MCF 10A (cell line): ENCODE measurements at regions not wholly inside any gene's neighbourhood (a gene's known extent, or its start where the extent isn't known, plus 50 kb on each side); places are given as distances from the start of the nearest gene placed in this dataset.

Source experiments
- BruUV-seq: library from RNA; stranded (reverse); fragments of 400-500 nt; replicated peaks from 2 replicates; lab custom pipeline; 2021; lab: Mats Ljungman, UMichigan
- CTCF ChIA-PET: fragments of 300-600 bp; sonication (Branson Sonifier 250); formaldehyde crosslinking; extraction: SDS; loops from one replicate; lab custom pipeline; 2021; ENCODE audit warnings: antibody characterized with exemption, inconsistent platforms; lab: Yijun Ruan, JAX
- POLR2A ChIA-PET: fragments of 300-600, 350-650 bp; sonication (Branson Sonifier 250); formaldehyde crosslinking; extraction: SDS; loops from one replicate; lab custom pipeline; 2020; ENCODE audit warnings: antibody characterized with exemption, inconsistent platforms; lab: Yijun Ruan, JAX
- DNase-seq: peaks from one replicate; pipeline ENCODE4 v3.0.0-alpha.2; 2018; ENCODE audit not compliant: unreplicated experiment
- H3K27ac Mint-ChIP-seq: one replicate; pipeline ENCODE4 v1.8.0; 2022; ENCODE audit warnings: mild to moderate bottlenecking, low read depth, mixed read lengths; ENCODE audit not compliant: unreplicated experiment
- H3K27me3 Mint-ChIP-seq: one replicate; pipeline ENCODE4 v1.8.0; 2022; ENCODE audit warnings: mixed read lengths; ENCODE audit not compliant: insufficient read depth, unreplicated experiment
- H3K36me3 Mint-ChIP-seq: one replicate; pipeline ENCODE4 v1.8.0; 2022; ENCODE audit warnings: mild to moderate bottlenecking, moderate library complexity, mixed read lengths; ENCODE audit not compliant: insufficient read depth, unreplicated experiment
- H3K4me1 Mint-ChIP-seq: one replicate; pipeline ENCODE4 v1.8.0; 2022; ENCODE audit warnings: mixed read lengths; ENCODE audit not compliant: insufficient read depth, unreplicated experiment
- H3K4me3 Mint-ChIP-seq: one replicate; pipeline ENCODE4 v1.8.0; 2022; ENCODE audit warnings: mild to moderate bottlenecking, moderate library complexity, mixed read lengths; ENCODE audit not compliant: unreplicated experiment
- H3K9me3 Mint-ChIP-seq: one replicate; pipeline ENCODE4 v1.8.0; 2022; ENCODE audit warnings: mixed read lengths; ENCODE audit not compliant: unreplicated experiment
- CTCF ChIP-seq: fragments of 200-600 bp; IDR thresholded peaks from one replicate; pipeline ENCODE4 v1.8.0; 2022; ENCODE audit warnings: antibody characterized with exemption, mild to moderate bottlenecking; ENCODE audit not compliant: unreplicated experiment
- intact Hi-C: fragments of 100-400 bp; cut with micrococcal nuclease; formaldehyde crosslinking; loops from 2 replicates; pipeline ENCODE4 v1.14.1; 2022

GRCh38 chr2:19189391-19189790 is 169.0 kb downstream of the OSR1 start:
- TF ChIP-seq CTCF, result no peak
- H3K4me1 Mint-ChIP-seq, result peaks cover 11% of the 10 kb centered on the region
- ChIA-PET POLR2A (interaction anchor here (0.5 kb wide), 1 partner anchor 141 kb away, joined by 3 read pairs; no protein-coding TSS in a partner anchor), CTCF (no interaction called here)
- no peaks in the 10 kb centered on the region for H3K36me3 Mint-ChIP-seq
- no TSS peak for BruUV-seq
- intact Hi-C loops, result no loop called here
- H3K27me3 Mint-ChIP-seq, result no peaks in the 10 kb centered on the region
- no peak overlapping the region for H3K27ac Mint-ChIP-seq
- no peak overlapping the region for H3K4me3 Mint-ChIP-seq
- no peaks in the 10 kb centered on the region for H3K9me3 Mint-ChIP-seq
- DNase-seq, result no peak

- BruUV-seq, result no TSS peak
- Mint-ChIP-seq H3K27ac (no peak overlapping the region), H3K4me1 (peaks cover 11% of the 10 kb centered on the region), H3K27me3 (no peaks in the 10 kb centered on the region), H3K9me3 (peaks cover 2% of the 10 kb centered on the region), H3K4me3 (no peak overlapping the region), H3K36me3 (peaks cover 1% of the 10 kb centered on the region)
- peak; percentile 11 for DNase-seq
- POLR2A ChIA-PET, result interaction anchor here (0.7 to 1.9 kb wide), 3 partner anchors 30 to 365 kb away, joined by 3 to 4 read pairs (median 3); no protein-coding TSS in a partner anchor
- intact Hi-C loops, result no loop called here
- no peak for TF ChIP-seq CTCF
- CTCF ChIA-PET, result interaction anchor here (0.6 to 0.7 kb wide), 2 partner anchors 9 to 297 kb away, joined by 3 read pairs; no protein-coding TSS in a partner anchor
Observed at GRCh38 chr2:19187323-19188020, 171.0 kb downstream of the OSR1 start.

GRCh38 chr2:19185086-19185485 is 173.3 kb downstream of the OSR1 start:
- intact Hi-C loops, result no loop called here
- POLR2A ChIA-PET, result interaction anchor here (0.7 to 1.1 kb wide), 2 partner anchors 44 to 64 kb away, joined by 3 read pairs; no protein-coding TSS in a partner anchor
- Mint-ChIP-seq H3K4me3 (no peak overlapping the region), H3K27me3 (no peaks in the 10 kb centered on the region), H3K27ac (no peak overlapping the region), H3K9me3 (peaks cover 10% of the 10 kb centered on the region), H3K36me3 (peaks cover 6% of the 10 kb centered on the region), H3K4me1 (peaks cover 11% of the 10 kb centered on the region)
- TF ChIP-seq CTCF, result no peak
- no TSS peak for BruUV-seq
- CTCF ChIA-PET, result no interaction called here
- DNase-seq, result peak; percentile 21

- H3K4me3 Mint-ChIP-seq, result no peak overlapping the region
- H3K4me1 Mint-ChIP-seq, result peaks cover 22% of the 10 kb centered on the region
- DNase-seq, result peak; percentile 27
- no peak for TF ChIP-seq CTCF
- peaks cover 10% of the 10 kb centered on the region for H3K9me3 Mint-ChIP-seq
- CTCF ChIA-PET, result interaction anchor here (0.5 to 1.0 kb wide), 3 partner anchors 10 to 798 kb away, joined by 3 to 4 read pairs (median 3); no protein-coding TSS in a partner anchor
- POLR2A ChIA-PET, result no interaction called here
- H3K27me3 Mint-ChIP-seq, result no peaks in the 10 kb centered on the region
- intact Hi-C loops, result no loop called here
- BruUV-seq, result no TSS peak
- no peak overlapping the region for H3K27ac Mint-ChIP-seq
- H3K36me3 Mint-ChIP-seq, result peaks cover 6% of the 10 kb centered on the region
Observed at GRCh38 chr2:19178175-19178574, 180.2 kb downstream of the OSR1 start.
